ENCODE measurements at regions not wholly inside any gene's neighbourhood (a gene's known extent, or its start where the extent isn't known, plus 50 kb on each side); places are given as distances from the start of the nearest gene placed in this dataset.
A peak's percentile ranks its signal among the peaks of the same experiment; 100 is the strongest.

GRCh38 chr2:147639891-147640290 is 204.9 kb upstream of the ACVR2A start:
- H3K4me1 ChIP-seq = no peaks in the 10 kb centered on the region
- H3K27me3 ChIP-seq = no peaks in the 10 kb centered on the region
- intact Hi-C loops (cut with DNase I; ENCODE audit: low total_unique reads) = loop anchor here (10.0 kb wide), 1 partner anchor 595 kb away; no protein-coding TSS in a partner anchor
- H3K9me3 ChIP-seq = no peaks in the 10 kb centered on the region
- TF ChIP-seq CTCF (IDR thresholded peaks at IDR 0.05) (no peak), POLR2A (IDR thresholded peaks at IDR 0.05) (no peak)
- DNase-seq = no peak
- H3K4me3 ChIP-seq = no peak overlapping the region
- no peaks in the 10 kb centered on the region for H3K36me3 ChIP-seq
- no peak overlapping the region for H3K27ac ChIP-seq

- no peaks in the 10 kb centered on the region for H3K36me3 ChIP-seq
- no peak overlapping the region for H3K4me3 ChIP-seq
- H3K27ac ChIP-seq = no peak overlapping the region
- DNase-seq = no peak
- no peaks in the 10 kb centered on the region for H3K9me3 ChIP-seq
- no peaks in the 10 kb centered on the region for H3K27me3 ChIP-seq
- intact Hi-C loops (cut with DNase I; ENCODE audit: low total_unique reads) = no loop called here
- H3K4me1 ChIP-seq = no peaks in the 10 kb centered on the region
- TF ChIP-seq CTCF (IDR thresholded peaks at IDR 0.05) = no peak
- TF ChIP-seq POLR2A (IDR thresholded peaks at IDR 0.05) = no peak
Measured at GRCh38 chr2:147639386-147639785, 205.4 kb upstream of the ACVR2A start.

GRCh38 chr2:147636886-147637285 is 207.9 kb upstream of the ACVR2A start:
- TF ChIP-seq CTCF (IDR thresholded peaks at IDR 0.05) (no peak), POLR2A (IDR thresholded peaks at IDR 0.05) (no peak)
- Histone ChIP-seq H3K27ac (no peak overlapping the region), H3K4me3 (no peak overlapping the region)

GRCh38 chr2:147636238-147636882 is 208.5 kb upstream of the ACVR2A start:
- Histone ChIP-seq H3K27ac (peak overlapping the region in 1 of 2 donors; percentile 1), H3K4me1 (no peaks in the 10 kb centered on the region), H3K4me3 (no peak overlapping the region), H3K27me3 (no peaks in the 10 kb centered on the region), H3K36me3 (no peaks in the 10 kb centered on the region), H3K9me3 (no peaks in the 10 kb centered on the region)
- intact Hi-C loops (cut with DNase I; ENCODE audit: low total_unique reads) = no loop called here
- DNase-seq = peak; percentile 15 to 17
- no peak for TF ChIP-seq CTCF (IDR thresholded peaks at IDR 0.05)
- TF ChIP-seq POLR2A (IDR thresholded peaks at IDR 0.05) = no peak

More at GRCh38 chr2:147636886-147637285, 207.9 kb upstream of the ACVR2A start:
- intact Hi-C loops (cut with DNase I; ENCODE audit: low total_unique reads) = no loop called here
- DNase-seq = no peak
- H3K9me3 ChIP-seq = no peaks in the 10 kb centered on the region
- no peaks in the 10 kb centered on the region for H3K27me3 ChIP-seq
- H3K4me1 ChIP-seq = no peaks in the 10 kb centered on the region
- no peaks in the 10 kb centered on the region for H3K36me3 ChIP-seq

- Histone ChIP-seq H3K36me3 (no peaks in the 10 kb centered on the region), H3K27ac (no peak overlapping the region), H3K9me3 (no peaks in the 10 kb centered on the region), H3K4me3 (no peak overlapping the region), H3K27me3 (no peaks in the 10 kb centered on the region), H3K4me1 (no peaks in the 10 kb centered on the region)
- TF ChIP-seq CTCF (IDR thresholded peaks at IDR 0.05) = no peak
- DNase-seq = no peak
- intact Hi-C loops (cut with DNase I; ENCODE audit: low total_unique reads) = no loop called here
Measured at GRCh38 chr2:147634826-147635225, 210.0 kb upstream of the ACVR2A start.

All from uterus (tissue), 3 donors.